Keratinocyte (primary cell): ENCODE measurements at regions not wholly inside any gene's neighbourhood (a gene's known extent, or its start where the extent isn't known, plus 50 kb on each side); places are given as distances from the start of the nearest gene placed in this dataset.

Experiments
- DNase-seq: peaks from one replicate; pipeline ENCODE4 v3.0.0-alpha.2; 2011; ENCODE audit warnings: low read depth, missing footprints, low spot score
- FAIRE-seq: peaks from 2 replicates; lab custom pipeline; 2011; peaks lifted over from hg19 to GRCh38; lab: Jason Lieb, UNC
- H2AFZ ChIP-seq: 2 replicates; pipeline ENCODE4 v1.6.0; 2012; ENCODE audit warnings: low read length, control low read depth, inconsistent platforms; ENCODE audit not compliant: control insufficient read depth
- H3K27ac ChIP-seq: 2 replicates; pipeline ENCODE4 v1.5.1; 2011; ENCODE audit warnings: low read length; ENCODE audit not compliant: control insufficient read depth, insufficient read depth
- H3K27me3 ChIP-seq: 3 replicates; pipeline ENCODE4 v1.6.0; 2011; ENCODE audit warnings: low read length; ENCODE audit not compliant: control insufficient read depth, insufficient read depth; ENCODE audit errors: extremely low read depth
- H3K36me3 ChIP-seq, 2 experiments: 2 replicates in 1 of 2; 3 replicates in 1 of 2; pipeline ENCODE4 v1.5.1; 2011; ENCODE audit warnings: low read length in 2 of 2, mild to moderate bottlenecking in 1 of 2; ENCODE audit not compliant: control insufficient read depth in 2 of 2, insufficient read depth in 2 of 2; ENCODE audit errors: extremely low read depth in 1 of 2
- H3K4me1 ChIP-seq: 3 replicates; pipeline ENCODE4 v1.5.1; 2011; ENCODE audit warnings: low read length; ENCODE audit not compliant: control insufficient read depth, insufficient read depth; ENCODE audit errors: extremely low read depth
- H3K4me2 ChIP-seq: 3 replicates; pipeline ENCODE4 v1.6.0; 2011; ENCODE audit warnings: low read depth, low read length; ENCODE audit not compliant: control insufficient read depth, insufficient read depth; ENCODE audit errors: extremely low read depth
- H3K4me3 ChIP-seq, 3 experiments: fragments of 200-600 bp in 1 of 3; sonication (generic) in 1 of 3; 2 replicates in 2 of 3; 3 replicates in 1 of 3; pipeline ENCODE4 v1.5.1; 2011 to 2016; ENCODE audit warnings: low read length in 3 of 3, mild to moderate bottlenecking in 3 of 3, control low read depth in 2 of 3, inconsistent platforms in 1 of 3, low read depth in 1 of 3, mixed read lengths in 1 of 3, mixed run types in 1 of 3, moderate library complexity in 1 of 3; ENCODE audit not compliant: control insufficient read depth in 2 of 3, insufficient read depth in 2 of 3; ENCODE audit errors: extremely low read depth in 1 of 3
- H3K79me2 ChIP-seq: 2 replicates; pipeline ENCODE4 v1.6.0; 2012; ENCODE audit warnings: low read length; ENCODE audit not compliant: control insufficient read depth, insufficient read depth
- H3K9ac ChIP-seq: 3 replicates; pipeline ENCODE4 v1.6.0; 2011; ENCODE audit warnings: low read length; ENCODE audit not compliant: control insufficient read depth, insufficient read depth; ENCODE audit errors: extremely low read depth
- H3K9me1 ChIP-seq: 3 replicates; pipeline ENCODE4 v1.6.0; 2011; ENCODE audit warnings: low read length; ENCODE audit not compliant: control insufficient read depth, insufficient read depth; ENCODE audit errors: extremely low read depth
- H3K9me3 ChIP-seq: 2 replicates; pipeline ENCODE4 v1.5.1; 2012; ENCODE audit warnings: low read depth, low read length; ENCODE audit not compliant: control insufficient read depth
- H4K20me1 ChIP-seq: 3 replicates; pipeline ENCODE4 v1.6.0; 2011; ENCODE audit warnings: low read length; ENCODE audit not compliant: control insufficient read depth, insufficient read depth; ENCODE audit errors: extremely low read depth
- CTCF ChIP-seq, 3 experiments: IDR thresholded peaks in 1 of 3; conservative IDR thresholded peaks in 1 of 3; optimal IDR thresholded peaks in 1 of 3; 2 replicates in 2 of 3; 3 replicates in 1 of 3; pipeline versions ENCODE3 to v1.5.1; 2011; ENCODE audit warnings: low read length in 3 of 3, mild to moderate bottlenecking in 3 of 3, moderate library complexity in 2 of 3, control low read depth in 1 of 3, inconsistent platforms in 1 of 3; ENCODE audit not compliant: insufficient read depth in 2 of 3; ENCODE audit errors: extremely low read depth in 1 of 3
- EZH2 ChIP-seq: IDR thresholded peaks from one replicate; pipeline ENCODE4 v1.6.1; 2012; ENCODE audit warnings: inconsistent platforms, mild to moderate bottlenecking, low read length, moderate library complexity
- dilution Hi-C: fragments of 300-500 bp; cut with MboI; formaldehyde crosslinking; loops from one replicate; pipeline ENCODE4 v1.7.0; 2020; ENCODE audit warnings: low sequenced_read_pairs; ENCODE audit not compliant: extremely low pct_ligation_motif_present

GRCh38 chr4:145340071-145340675, 141.5 kb upstream of the SMAD1 start:
- Histone ChIP-seq H3K9me1 (no peaks in the 10 kb centered on the region), H3K4me1 (no peaks in the 10 kb centered on the region), H3K9me3 (no peaks in the 10 kb centered on the region), H3K4me2 (no peak overlapping the region), H3K27ac (no peak overlapping the region), H3K36me3 (no peaks in the 10 kb centered on the region), H4K20me1 (no peaks in the 10 kb centered on the region), H3K4me3 (no peak overlapping the region), H3K79me2 (no peaks in the 10 kb centered on the region), H3K9ac (no peak overlapping the region), H3K27me3 (no peaks in the 10 kb centered on the region), H2AFZ (no peak overlapping the region)
- DNase-seq (no peak), FAIRE-seq (no peak)
- TF ChIP-seq EZH2 (no peak), CTCF (optimal IDR thresholded peaks at IDR 0.05 in 1 of 3, IDR thresholded peaks at IDR 0.05 in 1 of 3, conservative IDR thresholded peaks at IDR 0.05 in 1 of 3; ENCODE audit: extremely low read depth in 1 of 3, insufficient read depth in 2 of 3, low read length in 3 of 3) (no peak)
- dilution Hi-C loops, result no loop called here

- Histone ChIP-seq H3K4me3 (no peak overlapping the region), H2AFZ (no peak overlapping the region), H3K36me3 (no peaks in the 10 kb centered on the region), H4K20me1 (no peaks in the 10 kb centered on the region), H3K4me2 (no peak overlapping the region), H3K27me3 (no peaks in the 10 kb centered on the region), H3K9me1 (no peaks in the 10 kb centered on the region), H3K27ac (no peak overlapping the region), H3K9me3 (no peaks in the 10 kb centered on the region), H3K4me1 (no peaks in the 10 kb centered on the region), H3K9ac (no peak overlapping the region), H3K79me2 (no peaks in the 10 kb centered on the region)
- FAIRE-seq, result no peak
- dilution Hi-C loops, result no loop called here
- no peak for TF ChIP-seq EZH2
- TF ChIP-seq CTCF (optimal IDR thresholded peaks at IDR 0.05 in 1 of 3, IDR thresholded peaks at IDR 0.05 in 1 of 3, conservative IDR thresholded peaks at IDR 0.05 in 1 of 3; ENCODE audit: extremely low read depth in 1 of 3, insufficient read depth in 2 of 3, low read length in 3 of 3), result no peak
- DNase-seq, result no peak
Measured at GRCh38 chr4:145339075-145339725, 142.5 kb upstream of the SMAD1 start.
